Parathyroid adenoma (tissue), 2 donors: ENCODE measurements at regions not wholly inside any gene's neighbourhood (a gene's known extent, or its start where the extent isn't known, plus 50 kb on each side); places are given as distances from the start of the nearest gene placed in this dataset.

Experiments used
- H2AFZ ChIP-seq: fragments of 300-600 bp; sonication (generic); one replicate; pipeline ENCODE4 v1.7.0; 2017; ENCODE audit warnings: antibody characterized with exemption, mild to moderate bottlenecking
- H3K27ac ChIP-seq: fragments of 300-600 bp; sonication (generic); one replicate; pipeline ENCODE4 v1.7.0; 2017
- H3K27me3 ChIP-seq: fragments of 300-600 bp; sonication (generic); one replicate; pipeline ENCODE4 v1.7.0; 2017; ENCODE audit warnings: low read length; ENCODE audit not compliant: control insufficient read depth, insufficient read depth
- H3K36me3 ChIP-seq: fragments of 300-600 bp; sonication (generic); one replicate; pipeline ENCODE4 v1.7.0; 2017; ENCODE audit warnings: low read length; ENCODE audit not compliant: control insufficient read depth, insufficient read depth
- H3K4me1 ChIP-seq: fragments of 300-600 bp; sonication (generic); one replicate; pipeline ENCODE4 v1.7.0; 2017; ENCODE audit warnings: control low read depth
- H3K4me2 ChIP-seq: fragments of 300-600 bp; sonication (generic); one replicate; pipeline ENCODE4 v1.7.0; 2017; ENCODE audit warnings: low read length
- H3K4me3 ChIP-seq: fragments of 300-600 bp; sonication (generic); one replicate; pipeline ENCODE4 v1.7.0; 2017; ENCODE audit warnings: low read depth, low read length
- H3K79me2 ChIP-seq: fragments of 300-600 bp; sonication (generic); one replicate; pipeline ENCODE4 v1.7.0; 2017; ENCODE audit warnings: control low read depth
- H3K9ac ChIP-seq: fragments of 300-600 bp; sonication (generic); one replicate; pipeline ENCODE4 v1.7.0; 2017; ENCODE audit warnings: mild to moderate bottlenecking
- H3K9me3 ChIP-seq: fragments of 300-600 bp; sonication (generic); one replicate; pipeline ENCODE4 v1.7.0; 2017; ENCODE audit warnings: low read length; ENCODE audit not compliant: control insufficient read depth
- CTCF ChIP-seq: fragments of 300-600 bp; sonication (generic); IDR thresholded peaks from one replicate; pipeline ENCODE4 v1.7.0; 2017; ENCODE audit warnings: antibody characterized with exemption, mild to moderate bottlenecking
- donor health status: primary hyperparathyroidism.

GRCh38 chr10:124226271-124227054 is 133.1 kb upstream of the CHST15 start:
- no peaks in the 10 kb centered on the region for H3K79me2 ChIP-seq
- H3K4me3 ChIP-seq, result no peak overlapping the region
- H3K4me1 ChIP-seq, result no peaks in the 10 kb centered on the region
- H3K36me3 ChIP-seq, result no peaks in the 10 kb centered on the region
- no peak overlapping the region for H2AFZ ChIP-seq
- H3K9me3 ChIP-seq, result no peaks in the 10 kb centered on the region
- H3K9ac ChIP-seq, result no peak overlapping the region
- no peak overlapping the region for H3K4me2 ChIP-seq
- H3K27me3 ChIP-seq, result no peaks in the 10 kb centered on the region
- TF ChIP-seq CTCF, result no peak
- H3K27ac ChIP-seq, result no peak overlapping the region

- Histone ChIP-seq H3K79me2 (no peaks in the 10 kb centered on the region), H3K9ac (no peak overlapping the region), H3K9me3 (no peaks in the 10 kb centered on the region), H3K4me2 (no peak overlapping the region), H3K4me3 (no peak overlapping the region), H3K27me3 (no peaks in the 10 kb centered on the region), H3K36me3 (no peaks in the 10 kb centered on the region), H3K4me1 (no peaks in the 10 kb centered on the region), H2AFZ (no peak overlapping the region), H3K27ac (no peak overlapping the region)
- TF ChIP-seq CTCF, result no peak
Measured at GRCh38 chr10:124225467-124226270, 132.3 kb upstream of the CHST15 start.

- Histone ChIP-seq H3K9me3 (no peaks in the 10 kb centered on the region), H2AFZ (no peak overlapping the region), H3K4me2 (no peak overlapping the region), H3K27ac (no peak overlapping the region), H3K36me3 (no peaks in the 10 kb centered on the region), H3K27me3 (no peaks in the 10 kb centered on the region), H3K4me1 (no peaks in the 10 kb centered on the region), H3K79me2 (no peaks in the 10 kb centered on the region), H3K4me3 (no peak overlapping the region), H3K9ac (no peak overlapping the region)
- no peak for TF ChIP-seq CTCF
Measured at GRCh38 chr10:124225029-124225466, 131.7 kb upstream of the CHST15 start.

GRCh38 chr10:124224331-124225028 is 131.1 kb upstream of the CHST15 start:
- Histone ChIP-seq H2AFZ (no peak overlapping the region), H3K4me1 (no peaks in the 10 kb centered on the region), H3K27ac (no peak overlapping the region), H3K27me3 (no peaks in the 10 kb centered on the region), H3K4me2 (no peak overlapping the region), H3K36me3 (no peaks in the 10 kb centered on the region), H3K9me3 (no peaks in the 10 kb centered on the region), H3K4me3 (no peak overlapping the region), H3K9ac (no peak overlapping the region), H3K79me2 (no peaks in the 10 kb centered on the region)
- no peak for TF ChIP-seq CTCF
